Trophoblast cell (in vitro differentiated cells and primary cell): ENCODE measurements at regions not wholly inside any gene's neighbourhood (a gene's known extent, or its start where the extent isn't known, plus 50 kb on each side); places are given as distances from the start of the nearest gene placed in this dataset.

Experiments used
- DNase-seq, 2 donors: peaks; one replicate each; pipeline ENCODE4 v3.0.0-alpha.2; 2016
- H2AFZ ChIP-seq: 2 replicates; pipeline ENCODE4 v1.6.1; 2013; ENCODE audit warnings: low read length, moderate library complexity, mild to moderate bottlenecking; ENCODE audit not compliant: insufficient read depth, poor library complexity
- H2AK5ac ChIP-seq: 2 replicates; pipeline ENCODE4 v1.6.1; 2013; ENCODE audit warnings: mild to moderate bottlenecking, low read length
- H2BK120ac ChIP-seq: 2 replicates; pipeline ENCODE4 v1.6.1; 2013; ENCODE audit warnings: low read length, mild to moderate bottlenecking, moderate library complexity; ENCODE audit not compliant: insufficient read depth, poor library complexity
- H2BK12ac ChIP-seq: 2 replicates; pipeline ENCODE4 v1.6.1; 2013; ENCODE audit warnings: mild to moderate bottlenecking, low read length, moderate library complexity
- H2BK5ac ChIP-seq: 2 replicates; pipeline ENCODE4 v1.6.1; 2013; ENCODE audit warnings: low read length, low read depth, moderate library complexity, mild to moderate bottlenecking; ENCODE audit not compliant: poor library complexity
- H3K14ac ChIP-seq: 2 replicates; pipeline ENCODE4 v1.6.1; 2013; ENCODE audit warnings: mild to moderate bottlenecking, low read length
- H3K18ac ChIP-seq: 2 replicates; pipeline ENCODE4 v1.6.1; 2013; ENCODE audit warnings: mild to moderate bottlenecking, low read length
- H3K23ac ChIP-seq: 2 replicates; pipeline ENCODE4 v1.6.1; 2013; ENCODE audit warnings: low read length
- H3K27ac ChIP-seq: 2 replicates; pipeline ENCODE4 v1.5.1; 2013; ENCODE audit warnings: low read depth, mild to moderate bottlenecking, inconsistent platforms, low read length, moderate library complexity
- H3K27me3 ChIP-seq: 2 replicates; pipeline ENCODE4 v1.6.1; 2013; ENCODE audit warnings: inconsistent platforms, mild to moderate bottlenecking, low read length, moderate library complexity; ENCODE audit not compliant: insufficient read depth
- H3K36me3 ChIP-seq, 2 experiments: 1 replicate in 1 of 2; 2 replicates in 1 of 2; pipeline ENCODE4 v1.6.1; 2013; ENCODE audit warnings: low read length in 2 of 2, mild to moderate bottlenecking in 2 of 2, moderate library complexity in 1 of 2; ENCODE audit not compliant: insufficient read depth in 2 of 2, control insufficient read depth in 1 of 2
- H3K4ac ChIP-seq: 2 replicates; pipeline ENCODE4 v1.6.1; 2013; ENCODE audit warnings: low read depth, mild to moderate bottlenecking, low read length, moderate library complexity
- H3K4me1 ChIP-seq, 2 experiments: 1 replicate in 1 of 2; 2 replicates in 1 of 2; pipeline ENCODE4 v1.6.1; 2013; ENCODE audit warnings: low read length in 2 of 2, mild to moderate bottlenecking in 2 of 2, moderate library complexity in 1 of 2; ENCODE audit not compliant: insufficient read depth in 2 of 2, control insufficient read depth in 1 of 2
- H3K4me2 ChIP-seq: 2 replicates; pipeline ENCODE4 v1.6.1; 2013; ENCODE audit warnings: inconsistent platforms, mild to moderate bottlenecking, low read length, moderate library complexity
- H3K4me3 ChIP-seq: 2 replicates; pipeline ENCODE4 v1.5.1; 2013; ENCODE audit warnings: mild to moderate bottlenecking, low read depth, low read length, inconsistent platforms
- H3K79me1 ChIP-seq: one replicate; pipeline ENCODE4 v1.6.1; 2013; ENCODE audit warnings: low read length
- H3K79me2 ChIP-seq: 2 replicates; pipeline ENCODE4 v1.6.1; 2013; ENCODE audit warnings: low read length, mild to moderate bottlenecking; ENCODE audit not compliant: control insufficient read depth, insufficient read depth, poor library complexity
- H3K9ac ChIP-seq: 2 replicates; pipeline ENCODE4 v1.6.1; 2013; ENCODE audit warnings: mild to moderate bottlenecking, low read length
- H3K9me3 ChIP-seq: 2 replicates; pipeline ENCODE4 v1.6.1; 2013; ENCODE audit warnings: low read depth, mild to moderate bottlenecking, control low read depth, inconsistent platforms, low read length; ENCODE audit not compliant: insufficient read depth
- H4K12ac ChIP-seq: 2 replicates; pipeline ENCODE4 v1.6.1; 2013; ENCODE audit warnings: low read depth, mild to moderate bottlenecking, low read length, moderate library complexity
- H4K8ac ChIP-seq: 2 replicates; pipeline ENCODE4 v1.6.1; 2013; ENCODE audit warnings: low read depth, mild to moderate bottlenecking, low read length, moderate library complexity
- H4K91ac ChIP-seq: one replicate; pipeline ENCODE4 v1.6.1; 2013; ENCODE audit warnings: low read depth, mild to moderate bottlenecking, low read length, moderate library complexity
- WGBS: extraction: QIAGEN DNeasy Blood & Tissue Kit; methylation state at CpG from one replicate; pipeline ENCODE4 v1.1.7; 2013; ENCODE audit warnings: missing lambda C conversion rate; ENCODE audit not compliant: insufficient read length, insufficient coverage; ENCODE audit errors: extremely low coverage; 5-methylcytosine and 5-hydroxymethylcytosine counted together

GRCh38 chr2:60246583-60246982 is 306.9 kb downstream of the BCL11A start:
- Histone ChIP-seq H2BK5ac (no peak overlapping the region), H3K27ac (no peak overlapping the region), H3K79me2 (no peaks in the 10 kb centered on the region), H2AFZ (no peak overlapping the region), H3K4me2 (no peak overlapping the region), H3K9ac (no peak overlapping the region), H3K4ac (no peak overlapping the region), H3K27me3 (no peaks in the 10 kb centered on the region), H3K9me3 (no peaks in the 10 kb centered on the region), H3K79me1 (no peaks in the 10 kb centered on the region), H2BK120ac (no peak overlapping the region), H4K8ac (no peak overlapping the region), H3K14ac (no peak overlapping the region), H3K23ac (no peak overlapping the region), H4K91ac (no peak overlapping the region), H2BK12ac (no peak overlapping the region), H4K12ac (no peak overlapping the region), H3K36me3 (no peaks in the 10 kb centered on the region), H3K18ac (no peak overlapping the region), H3K4me3 (no peak overlapping the region), H3K4me1 (no peaks in the 10 kb centered on the region), H2AK5ac (no peak overlapping the region)
- no CpG with 5 or more reads among the region's 2 CpGs for WGBS
- DNase-seq: no peak

GRCh38 chr2:60234274-60234986 is 319.0 kb downstream of the BCL11A start:
- H3K14ac ChIP-seq: no peak overlapping the region
- H3K79me1 ChIP-seq: no peaks in the 10 kb centered on the region
- no peak overlapping the region for H4K12ac ChIP-seq
- no peak for DNase-seq
- no peaks in the 10 kb centered on the region for H3K36me3 ChIP-seq
- H3K27ac ChIP-seq: no peak overlapping the region
- H4K8ac ChIP-seq: no peak overlapping the region
- no peak overlapping the region for H2BK12ac ChIP-seq
- no peaks in the 10 kb centered on the region for H3K9me3 ChIP-seq
- H3K27me3 ChIP-seq: no peaks in the 10 kb centered on the region
- no peak overlapping the region for H3K4ac ChIP-seq
- no peak overlapping the region for H2BK120ac ChIP-seq
- no CpG with 5 or more reads among the region's 6 CpGs for WGBS
- no peaks in the 10 kb centered on the region for H3K4me1 ChIP-seq
- H2AFZ ChIP-seq: no peak overlapping the region
- H3K4me2 ChIP-seq: no peak overlapping the region
- no peak overlapping the region for H2BK5ac ChIP-seq
- H3K9ac ChIP-seq: no peak overlapping the region
- H2AK5ac ChIP-seq: no peak overlapping the region
- H3K4me3 ChIP-seq: no peak overlapping the region
- no peak overlapping the region for H3K18ac ChIP-seq
- H3K23ac ChIP-seq: no peak overlapping the region
- no peak overlapping the region for H4K91ac ChIP-seq
- no peaks in the 10 kb centered on the region for H3K79me2 ChIP-seq

GRCh38 chr2:60230596-60230995 is 322.9 kb downstream of the BCL11A start:
- Histone ChIP-seq H2AK5ac (no peak overlapping the region), H3K4me2 (no peak overlapping the region), H3K27ac (no peak overlapping the region), H3K9ac (no peak overlapping the region), H2BK120ac (no peak overlapping the region), H3K79me2 (no peaks in the 10 kb centered on the region), H3K4me3 (no peak overlapping the region), H2AFZ (no peak overlapping the region), H2BK12ac (no peak overlapping the region), H4K8ac (no peak overlapping the region), H3K14ac (no peak overlapping the region), H4K12ac (no peak overlapping the region), H3K27me3 (no peaks in the 10 kb centered on the region), H3K36me3 (no peaks in the 10 kb centered on the region), H4K91ac (no peak overlapping the region), H2BK5ac (no peak overlapping the region), H3K4ac (no peak overlapping the region), H3K9me3 (no peaks in the 10 kb centered on the region), H3K4me1 (no peaks in the 10 kb centered on the region), H3K18ac (no peak overlapping the region), H3K23ac (no peak overlapping the region), H3K79me1 (no peaks in the 10 kb centered on the region)
- no CpG with 5 or more reads among the region's 2 CpGs for WGBS
- DNase-seq: no peak

- H3K4me1 ChIP-seq: no peaks in the 10 kb centered on the region
- H4K8ac ChIP-seq: no peak overlapping the region
- H3K9me3 ChIP-seq: no peaks in the 10 kb centered on the region
- H2AFZ ChIP-seq: no peak overlapping the region
- H3K27me3 ChIP-seq: no peaks in the 10 kb centered on the region
- H3K79me2 ChIP-seq: no peaks in the 10 kb centered on the region
- no peak overlapping the region for H3K27ac ChIP-seq
- H3K4me3 ChIP-seq: no peak overlapping the region
- H3K4me2 ChIP-seq: no peak overlapping the region
- no CpG with 5 or more reads among the region's 6 CpGs for WGBS
- H4K12ac ChIP-seq: no peak overlapping the region
- H2BK5ac ChIP-seq: no peak overlapping the region
- H2BK120ac ChIP-seq: no peak overlapping the region
- H3K14ac ChIP-seq: no peak overlapping the region
- H3K18ac ChIP-seq: no peak overlapping the region
- no peaks in the 10 kb centered on the region for H3K79me1 ChIP-seq
- H3K4ac ChIP-seq: no peak overlapping the region
- no peak for DNase-seq
- no peak overlapping the region for H2AK5ac ChIP-seq
- H4K91ac ChIP-seq: no peak overlapping the region
- no peak overlapping the region for H3K9ac ChIP-seq
- no peak overlapping the region for H2BK12ac ChIP-seq
- H3K23ac ChIP-seq: no peak overlapping the region
- no peaks in the 10 kb centered on the region for H3K36me3 ChIP-seq
Measured at GRCh38 chr2:60230037-60230436, 323.4 kb downstream of the BCL11A start.
